SK-N-SH (cell line): ENCODE measurements at regions not wholly inside any gene's neighbourhood (a gene's known extent, or its start where the extent isn't known, plus 50 kb on each side); places are given as distances from the start of the nearest gene placed in this dataset.

ENCODE experiments used
- CTCF ChIP-seq: fragments of 200-600 bp; sonication (generic); IDR thresholded peaks from 2 replicates; pipeline ENCODE4 v1.6.1; 2017; ENCODE audit warnings: antibody characterized with exemption, mild to moderate bottlenecking, moderate library complexity
- POLR2AphosphoS5 ChIP-seq: IDR thresholded peaks from 2 replicates; pipeline ENCODE4 v1.6.1; 2012; ENCODE audit warnings: low read depth, low read length
- TF ChIP-seq, protein P1 (sequence below): IDR thresholded peaks from 2 replicates; pipeline ENCODE4 v1.6.1; 2012; ENCODE audit warnings: mild to moderate bottlenecking, low read depth, low read length, moderate library complexity

DNA sequence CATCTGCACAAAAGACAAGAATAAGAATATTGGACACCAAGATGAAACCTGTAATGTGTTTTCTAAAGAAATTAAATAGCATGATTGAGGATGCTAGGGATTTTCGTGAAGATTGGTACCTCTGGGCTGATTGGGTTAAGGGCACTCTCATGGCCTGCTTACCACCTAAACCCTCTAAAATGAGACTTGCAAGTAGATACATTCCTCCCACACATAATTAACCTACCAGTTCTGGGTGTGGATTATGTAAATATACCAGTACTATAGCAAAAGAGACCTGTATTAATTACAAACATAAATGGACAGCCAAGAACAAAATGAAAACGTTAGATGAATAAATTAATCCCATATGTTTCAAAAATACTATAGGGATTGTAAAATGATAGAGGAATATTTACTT, 1069.6 kb upstream of the B3GALT2 start:
- TF ChIP-seq POLR2AphosphoS5 (no peak), CTCF (no peak)
- TF ChIP-seq, protein P1, sequence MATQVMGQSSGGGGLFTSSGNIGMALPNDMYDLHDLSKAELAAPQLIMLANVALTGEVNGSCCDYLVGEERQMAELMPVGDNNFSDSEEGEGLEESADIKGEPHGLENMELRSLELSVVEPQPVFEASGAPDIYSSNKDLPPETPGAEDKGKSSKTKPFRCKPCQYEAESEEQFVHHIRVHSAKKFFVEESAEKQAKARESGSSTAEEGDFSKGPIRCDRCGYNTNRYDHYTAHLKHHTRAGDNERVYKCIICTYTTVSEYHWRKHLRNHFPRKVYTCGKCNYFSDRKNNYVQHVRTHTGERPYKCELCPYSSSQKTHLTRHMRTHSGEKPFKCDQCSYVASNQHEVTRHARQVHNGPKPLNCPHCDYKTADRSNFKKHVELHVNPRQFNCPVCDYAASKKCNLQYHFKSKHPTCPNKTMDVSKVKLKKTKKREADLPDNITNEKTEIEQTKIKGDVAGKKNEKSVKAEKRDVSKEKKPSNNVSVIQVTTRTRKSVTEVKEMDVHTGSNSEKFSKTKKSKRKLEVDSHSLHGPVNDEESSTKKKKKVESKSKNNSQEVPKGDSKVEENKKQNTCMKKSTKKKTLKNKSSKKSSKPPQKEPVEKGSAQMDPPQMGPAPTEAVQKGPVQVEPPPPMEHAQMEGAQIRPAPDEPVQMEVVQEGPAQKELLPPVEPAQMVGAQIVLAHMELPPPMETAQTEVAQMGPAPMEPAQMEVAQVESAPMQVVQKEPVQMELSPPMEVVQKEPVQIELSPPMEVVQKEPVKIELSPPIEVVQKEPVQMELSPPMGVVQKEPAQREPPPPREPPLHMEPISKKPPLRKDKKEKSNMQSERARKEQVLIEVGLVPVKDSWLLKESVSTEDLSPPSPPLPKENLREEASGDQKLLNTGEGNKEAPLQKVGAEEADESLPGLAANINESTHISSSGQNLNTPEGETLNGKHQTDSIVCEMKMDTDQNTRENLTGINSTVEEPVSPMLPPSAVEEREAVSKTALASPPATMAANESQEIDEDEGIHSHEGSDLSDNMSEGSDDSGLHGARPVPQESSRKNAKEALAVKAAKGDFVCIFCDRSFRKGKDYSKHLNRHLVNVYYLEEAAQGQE: no peak
